ENCODE measurements at regions not wholly inside any gene's neighbourhood (a gene's known extent, or its start where the extent isn't known, plus 50 kb on each side); places are given as distances from the start of the nearest gene placed in this dataset.

DNA sequence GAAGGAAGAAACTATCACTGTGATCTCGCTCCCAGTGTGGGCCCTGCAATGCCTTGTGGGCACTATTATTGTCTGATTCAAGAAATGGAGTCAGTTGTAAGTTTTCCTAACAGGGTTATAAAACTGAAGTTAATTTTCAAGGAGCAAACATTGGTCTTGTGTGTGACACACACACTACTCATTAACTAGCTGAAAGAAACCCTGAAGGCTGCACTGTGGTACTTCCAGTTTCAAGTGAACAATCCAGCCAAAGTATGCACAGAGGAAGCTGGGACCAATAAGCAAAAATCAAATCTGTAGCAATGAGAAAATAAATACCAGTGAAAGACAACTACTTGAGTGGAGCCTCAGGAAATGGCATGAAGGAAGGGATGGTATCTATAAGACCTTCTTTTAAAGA, 506.6 kb upstream of the POT1 start:
- DNase-seq = no peak
- Histone ChIP-seq H3K36me3 (no peaks in the 10 kb centered on the region), H3K9me3 (no peaks in the 10 kb centered on the region), H3K27me3 (no peaks in the 10 kb centered on the region), H3K4me3 (no peak overlapping the region), H3K27ac (no peak overlapping the region), H3K4me1 (no peaks in the 10 kb centered on the region)
- no peak for TF ChIP-seq CTCF (IDR thresholded peaks at IDR 0.05)
- intact Hi-C loops (cut with DNase I; ENCODE audit: low total_unique reads) = no loop called here

- no peaks in the 10 kb centered on the region for H3K36me3 ChIP-seq
- H3K27ac ChIP-seq = no peak overlapping the region
- no peaks in the 10 kb centered on the region for H3K27me3 ChIP-seq
- H3K4me3 ChIP-seq = no peak overlapping the region
- intact Hi-C loops (cut with DNase I; ENCODE audit: low total_unique reads) = no loop called here
- no peaks in the 10 kb centered on the region for H3K9me3 ChIP-seq
- no peak for DNase-seq
- no peaks in the 10 kb centered on the region for H3K4me1 ChIP-seq
- no peak for TF ChIP-seq CTCF (IDR thresholded peaks at IDR 0.05)
Observed at GRCh38 chr7:125431349-125431748, 501.7 kb upstream of the POT1 start.

DNA sequence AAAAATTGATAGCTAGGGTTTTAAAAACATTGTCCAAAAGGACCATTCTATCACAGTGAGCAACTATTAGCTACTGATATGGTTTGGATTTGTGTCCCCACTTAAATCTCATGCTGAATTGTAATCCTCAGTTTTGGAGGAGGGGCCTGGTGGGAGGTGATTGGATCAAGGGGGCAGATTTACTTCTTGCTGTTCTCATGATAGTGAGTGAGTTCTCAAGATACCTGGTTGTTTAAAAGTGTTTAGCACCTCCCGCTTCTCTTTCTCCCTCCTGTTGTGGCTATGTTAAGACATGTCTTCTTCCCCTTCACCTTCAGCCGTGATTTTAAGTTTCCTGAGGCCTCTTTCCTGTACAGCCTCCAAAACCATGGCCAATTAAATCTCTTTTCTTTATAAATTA, 500.4 kb upstream of the POT1 start:
- no peak for TF ChIP-seq CTCF (IDR thresholded peaks at IDR 0.05)
- no peak overlapping the region for H3K27ac ChIP-seq
- H3K27me3 ChIP-seq = no peaks in the 10 kb centered on the region
- H3K36me3 ChIP-seq = no peaks in the 10 kb centered on the region
- DNase-seq = no peak
- no peaks in the 10 kb centered on the region for H3K9me3 ChIP-seq
- H3K4me1 ChIP-seq = no peaks in the 10 kb centered on the region
- H3K4me3 ChIP-seq = no peak overlapping the region
- intact Hi-C loops (cut with DNase I; ENCODE audit: low total_unique reads) = no loop called here

- no peak overlapping the region for H3K4me3 ChIP-seq
- H3K27ac ChIP-seq = no peak overlapping the region
- H3K36me3 ChIP-seq = no peaks in the 10 kb centered on the region
- no peaks in the 10 kb centered on the region for H3K4me1 ChIP-seq
- H3K9me3 ChIP-seq = no peaks in the 10 kb centered on the region
- no peaks in the 10 kb centered on the region for H3K27me3 ChIP-seq
- TF ChIP-seq CTCF (IDR thresholded peaks at IDR 0.05) = no peak
- DNase-seq = no peak
- intact Hi-C loops (cut with DNase I; ENCODE audit: low total_unique reads) = no loop called here
Observed at GRCh38 chr7:125427676-125428075, 498.1 kb upstream of the POT1 start.

DNA sequence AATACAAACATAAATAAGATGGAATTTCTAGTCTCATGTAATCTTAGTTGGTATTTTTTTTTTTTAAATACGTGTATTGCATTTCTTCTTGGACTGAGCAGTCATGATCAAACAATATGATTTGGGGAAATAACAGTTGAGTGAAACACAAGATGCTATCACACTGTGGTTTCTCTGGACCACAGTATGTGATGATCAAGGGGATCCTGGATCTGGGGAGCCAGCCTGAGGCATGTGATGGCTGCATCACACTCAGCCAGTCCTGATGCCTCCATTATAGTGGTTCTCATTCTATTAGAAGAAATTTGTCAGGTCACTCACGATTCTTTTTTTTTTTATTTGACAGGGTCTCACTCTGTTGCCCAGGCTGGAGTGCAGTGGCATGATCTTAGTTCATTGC, 495.9 kb upstream of the POT1 start:
- no peaks in the 10 kb centered on the region for H3K36me3 ChIP-seq
- TF ChIP-seq CTCF (IDR thresholded peaks at IDR 0.05) = no peak
- H3K27ac ChIP-seq = no peak overlapping the region
- intact Hi-C loops (cut with DNase I; ENCODE audit: low total_unique reads) = no loop called here
- H3K4me1 ChIP-seq = no peaks in the 10 kb centered on the region
- DNase-seq = no peak
- no peaks in the 10 kb centered on the region for H3K9me3 ChIP-seq
- H3K4me3 ChIP-seq = no peak overlapping the region
- H3K27me3 ChIP-seq = no peaks in the 10 kb centered on the region

DNA sequence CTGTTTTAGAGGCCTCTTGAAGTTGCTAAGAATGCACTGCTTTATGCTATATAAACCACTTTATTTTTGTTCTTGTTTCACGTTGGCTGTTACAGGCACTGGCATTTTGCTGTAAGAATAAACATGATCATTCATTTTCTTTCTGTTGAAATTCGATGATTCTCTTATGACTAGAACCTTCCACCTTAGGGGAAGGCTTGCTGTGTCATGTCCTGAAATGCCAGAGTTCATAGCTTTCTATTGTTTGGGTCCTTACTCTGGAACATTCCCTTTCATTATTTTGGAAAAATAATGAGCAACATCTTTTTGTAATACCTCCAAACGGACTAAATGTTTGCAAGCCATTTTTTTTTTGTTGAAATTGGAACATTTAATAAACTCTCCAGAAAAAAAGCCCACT, 495.1 kb upstream of the POT1 start:
- intact Hi-C loops (cut with DNase I; ENCODE audit: low total_unique reads) = no loop called here
- DNase-seq = no peak

More for the DNA sequence above, 495.1 kb upstream of the POT1 start:
- no peaks in the 10 kb centered on the region for H3K27me3 ChIP-seq
- no peaks in the 10 kb centered on the region for H3K9me3 ChIP-seq
- H3K4me3 ChIP-seq = no peak overlapping the region
- no peak for TF ChIP-seq CTCF (IDR thresholded peaks at IDR 0.05)
- H3K27ac ChIP-seq = no peak overlapping the region
- H3K4me1 ChIP-seq = no peaks in the 10 kb centered on the region
- H3K36me3 ChIP-seq = no peaks in the 10 kb centered on the region
